Natural killer cell (primary cell): ENCODE measurements at regions not wholly inside any gene's neighbourhood (a gene's known extent, or its start where the extent isn't known, plus 50 kb on each side); places are given as distances from the start of the nearest gene placed in this dataset.
A peak's percentile ranks its signal among the peaks of the same experiment; 100 is the strongest.

Experiments
- ATAC-seq, 3 donors: fragments of 150-1000 bp in 2 of 3; fragments of 200-7000 bp in 1 of 3; cut with Tn5 transposase; 1 replicate in 1 of 3; 2 replicates in 2 of 3; pipeline ENCODE4 v1.10.0; 2021; ENCODE audit warnings: mild to moderate bottlenecking in 2 of 3, moderate library complexity in 2 of 3
- DNase-seq, 2 donors: peaks; one replicate each; pipeline versions ENCODE4 v3.0.0 to v3.0.0-alpha.2; 2013 to 2021; ENCODE audit warnings: mixed read lengths in 1 of 2
- H3K27ac ChIP-seq: one replicate; pipeline ENCODE4 v1.5.1; 2013; ENCODE audit warnings: mild to moderate bottlenecking, low read length
- H3K27me3 ChIP-seq: one replicate; pipeline ENCODE4 v1.6.1; 2013; ENCODE audit warnings: low read length; ENCODE audit not compliant: control insufficient read depth, insufficient read depth
- H3K36me3 ChIP-seq: one replicate; pipeline ENCODE4 v1.6.1; 2013; ENCODE audit warnings: low read length; ENCODE audit not compliant: control insufficient read depth, insufficient read depth
- H3K4me1 ChIP-seq: one replicate; pipeline ENCODE4 v1.6.1; 2013; ENCODE audit warnings: low read length; ENCODE audit not compliant: control insufficient read depth, insufficient read depth
- H3K4me3 ChIP-seq: one replicate; pipeline ENCODE4 v1.5.1; 2013; ENCODE audit warnings: low read length
- H3K9me3 ChIP-seq: one replicate; pipeline ENCODE4 v1.6.1; 2013; ENCODE audit warnings: low read length; ENCODE audit not compliant: control insufficient read depth, insufficient read depth
- H3K27ac Mint-ChIP-seq, 2 donors: one replicate each; pipeline ENCODE4 v1.8.0; 2022; ENCODE audit warnings: mild to moderate bottlenecking in 2 of 2, mixed read lengths in 2 of 2, moderate library complexity in 1 of 2
- H3K27me3 Mint-ChIP-seq, 2 donors: one replicate each; pipeline ENCODE4 v1.8.0; 2022; ENCODE audit warnings: low read depth in 2 of 2, mixed read lengths in 2 of 2
- H3K36me3 Mint-ChIP-seq: one replicate; pipeline ENCODE4 v1.8.0; 2022; ENCODE audit warnings: mixed read lengths
- H3K4me1 Mint-ChIP-seq, 2 donors: one replicate each; pipeline ENCODE4 v1.8.0; 2022; ENCODE audit warnings: mixed read lengths in 2 of 2
- H3K4me3 Mint-ChIP-seq: one replicate; pipeline ENCODE4 v1.8.0; 2022; ENCODE audit warnings: mild to moderate bottlenecking, moderate library complexity, mixed read lengths
- H3K9me3 Mint-ChIP-seq, 2 donors: one replicate each; pipeline ENCODE4 v1.8.0; 2022; ENCODE audit warnings: mixed read lengths in 2 of 2
- WGBS: methylation state at CpG from one replicate; pipeline ENCODE4 v1.1.7; 2013; ENCODE audit warnings: missing lambda C conversion rate; ENCODE audit not compliant: insufficient coverage; 5-methylcytosine and 5-hydroxymethylcytosine counted together
- intact Hi-C: fragments of 100-400 bp; cut with micrococcal nuclease; formaldehyde crosslinking; loops from one replicate; pipeline ENCODE4 v1.14.2; 2022
- TF ChIP-seq, protein P1 (sequence below): fragments of 200-600 bp; IDR thresholded peaks from one replicate; pipeline ENCODE4 v1.8.0; 2022; ENCODE audit warnings: antibody characterized with exemption

DNA sequence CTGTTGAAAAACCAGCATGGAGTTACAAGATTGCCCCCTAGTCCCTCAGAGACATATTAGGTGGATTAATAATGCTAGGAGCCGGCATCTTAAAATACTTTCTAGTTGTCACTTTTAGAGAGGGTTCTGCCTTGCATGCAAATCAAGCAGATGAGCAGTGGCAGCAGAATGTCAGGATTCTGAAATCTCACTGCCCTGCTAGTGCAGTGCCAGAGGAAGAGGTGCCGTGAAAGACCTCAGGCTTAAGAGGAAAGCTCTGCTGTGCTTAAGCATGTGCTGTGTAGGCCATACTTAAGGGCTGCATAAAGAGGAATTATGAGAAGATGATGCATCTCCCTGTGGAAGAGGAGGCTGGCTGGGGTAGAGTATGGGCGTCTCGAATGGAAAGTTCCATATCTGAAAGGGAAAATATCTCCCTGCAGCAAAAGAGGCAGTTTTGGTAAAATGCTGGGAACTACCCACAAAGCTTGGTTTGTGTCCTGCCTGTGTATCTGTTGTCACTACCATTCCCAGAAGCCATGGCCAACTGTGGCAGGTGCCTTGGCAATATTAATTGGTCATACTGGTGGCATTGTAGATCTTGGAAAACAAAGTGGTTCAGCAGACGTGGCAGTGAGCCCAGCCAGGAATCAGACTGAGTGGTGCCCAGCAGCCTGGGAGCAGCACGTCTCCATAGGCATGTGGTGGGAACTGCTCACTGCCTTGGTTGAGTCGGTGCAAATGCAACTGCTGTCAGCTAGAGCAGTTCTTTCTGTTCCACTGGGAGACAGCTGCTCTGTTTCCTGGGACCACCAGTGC is 131.9 kb downstream of the EVA1A start:
- H3K27ac Mint-ChIP-seq: no peak overlapping the region
- WGBS: 80% methylated on average over 7 of the region's 7 CpGs
- no peak for DNase-seq
- no peaks in the 10 kb centered on the region for H3K36me3 Mint-ChIP-seq
- peaks cover 0 to 10% of the 10 kb centered on the region in 2 donors for H3K27me3 Mint-ChIP-seq
- TF ChIP-seq, protein P1, sequence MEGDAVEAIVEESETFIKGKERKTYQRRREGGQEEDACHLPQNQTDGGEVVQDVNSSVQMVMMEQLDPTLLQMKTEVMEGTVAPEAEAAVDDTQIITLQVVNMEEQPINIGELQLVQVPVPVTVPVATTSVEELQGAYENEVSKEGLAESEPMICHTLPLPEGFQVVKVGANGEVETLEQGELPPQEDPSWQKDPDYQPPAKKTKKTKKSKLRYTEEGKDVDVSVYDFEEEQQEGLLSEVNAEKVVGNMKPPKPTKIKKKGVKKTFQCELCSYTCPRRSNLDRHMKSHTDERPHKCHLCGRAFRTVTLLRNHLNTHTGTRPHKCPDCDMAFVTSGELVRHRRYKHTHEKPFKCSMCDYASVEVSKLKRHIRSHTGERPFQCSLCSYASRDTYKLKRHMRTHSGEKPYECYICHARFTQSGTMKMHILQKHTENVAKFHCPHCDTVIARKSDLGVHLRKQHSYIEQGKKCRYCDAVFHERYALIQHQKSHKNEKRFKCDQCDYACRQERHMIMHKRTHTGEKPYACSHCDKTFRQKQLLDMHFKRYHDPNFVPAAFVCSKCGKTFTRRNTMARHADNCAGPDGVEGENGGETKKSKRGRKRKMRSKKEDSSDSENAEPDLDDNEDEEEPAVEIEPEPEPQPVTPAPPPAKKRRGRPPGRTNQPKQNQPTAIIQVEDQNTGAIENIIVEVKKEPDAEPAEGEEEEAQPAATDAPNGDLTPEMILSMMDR: no peak
- Histone ChIP-seq H3K9me3 (no peaks in the 10 kb centered on the region), H3K4me1 (no peaks in the 10 kb centered on the region), H3K27me3 (no peaks in the 10 kb centered on the region), H3K27ac (no peak overlapping the region), H3K4me3 (no peak overlapping the region), H3K36me3 (no peaks in the 10 kb centered on the region)
- H3K4me3 Mint-ChIP-seq: no peak overlapping the region
- H3K9me3 Mint-ChIP-seq: peaks cover 0 to 2% of the 10 kb centered on the region in 2 donors
- intact Hi-C loops: no loop called here
- no peaks in the 10 kb centered on the region for H3K4me1 Mint-ChIP-seq
- no peak for ATAC-seq

DNA sequence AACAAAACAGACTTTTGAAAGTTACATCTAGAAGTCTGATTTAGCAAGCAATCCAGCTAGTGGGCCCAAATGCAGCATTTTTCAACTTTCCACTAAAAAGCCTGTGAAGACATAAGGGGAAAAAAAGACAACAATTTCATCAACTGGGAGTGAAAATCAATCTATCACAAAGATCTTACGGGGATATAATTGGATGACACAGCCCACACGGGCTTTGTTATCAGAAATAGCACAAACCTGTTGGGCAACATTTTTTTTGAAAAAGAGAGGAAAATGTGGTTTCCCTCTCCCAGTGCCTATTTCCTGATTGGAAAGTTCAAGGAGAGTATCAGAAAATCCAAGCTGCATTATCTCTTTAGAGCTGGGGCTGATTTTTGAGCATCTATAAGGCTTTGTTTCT is 132.7 kb downstream of the EVA1A start:
- no peak for ATAC-seq
- Mint-ChIP-seq H3K9me3 (peaks cover 0 to 2% of the 10 kb centered on the region in 2 donors), H3K36me3 (no peaks in the 10 kb centered on the region), H3K4me1 (no peaks in the 10 kb centered on the region), H3K27ac (no peak overlapping the region), H3K27me3 (peaks cover 0 to 10% of the 10 kb centered on the region in 2 donors), H3K4me3 (no peak overlapping the region)
- no peaks in the 10 kb centered on the region for H3K9me3 ChIP-seq
- no peak for DNase-seq
- WGBS: 67% methylated on average over 2 of the region's 2 CpGs
- H3K36me3 ChIP-seq: no peaks in the 10 kb centered on the region
- no peaks in the 10 kb centered on the region for H3K4me1 ChIP-seq
- no peaks in the 10 kb centered on the region for H3K27me3 ChIP-seq
- TF ChIP-seq, protein P1: no peak
- intact Hi-C loops: no loop called here
- H3K4me3 ChIP-seq: no peak overlapping the region
- no peak overlapping the region for H3K27ac ChIP-seq

DNA sequence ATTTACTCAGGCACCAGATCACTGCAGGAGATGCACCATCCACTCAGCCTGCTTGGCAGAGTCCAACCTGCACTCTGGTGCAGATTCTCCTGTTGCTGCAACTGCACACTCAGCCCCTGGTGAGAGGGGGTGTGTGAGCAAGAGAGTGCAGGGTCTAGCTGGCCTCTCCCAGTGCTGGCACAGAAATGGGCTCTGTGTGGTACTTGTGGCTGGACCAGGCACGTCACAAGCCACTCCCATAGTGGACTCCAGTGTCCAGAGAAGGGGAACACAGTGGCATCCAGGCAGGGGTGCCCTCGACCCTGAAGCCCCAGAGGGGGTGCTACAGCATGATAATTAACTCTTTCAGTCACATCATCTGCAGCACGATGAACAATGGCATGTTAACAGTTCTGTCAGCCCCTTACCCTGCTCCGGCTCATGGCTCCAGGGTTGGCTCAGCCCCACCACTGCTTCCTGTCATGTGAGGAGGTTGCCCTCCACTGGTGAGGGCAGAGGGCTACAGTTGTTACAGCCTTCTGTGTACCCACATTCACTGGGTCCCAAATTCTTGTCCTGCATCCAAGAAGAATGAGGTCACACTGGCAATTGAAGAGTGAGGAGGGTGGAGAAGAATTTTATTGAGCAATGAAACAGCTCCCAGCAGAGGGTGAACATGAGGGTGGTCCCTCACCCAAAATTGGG is 135.7 kb downstream of the EVA1A start:
- Mint-ChIP-seq H3K27ac (no peak overlapping the region), H3K9me3 (no peaks in the 10 kb centered on the region), H3K4me1 (no peaks in the 10 kb centered on the region), H3K36me3 (no peaks in the 10 kb centered on the region), H3K27me3 (peaks cover 0 to 9% of the 10 kb centered on the region in 2 donors), H3K4me3 (no peak overlapping the region)
- Histone ChIP-seq H3K4me3 (no peak overlapping the region), H3K36me3 (no peaks in the 10 kb centered on the region), H3K27me3 (no peaks in the 10 kb centered on the region), H3K9me3 (no peaks in the 10 kb centered on the region), H3K4me1 (no peaks in the 10 kb centered on the region), H3K27ac (no peak overlapping the region)
- intact Hi-C loops: no loop called here
- DNase-seq (peak in 1 of 2 donors; percentile 19), ATAC-seq (no peak)
- TF ChIP-seq, protein P1: no peak
- 74% methylated on average over 4 of the region's 4 CpGs for WGBS
